Activated effector memory CD4-positive, alpha-beta T cell treated with anti-CD3 and anti-CD28 coated beads, Interleukin-2, amount 50 U/mL, for 16 hours (primary cell): ENCODE measurements at regions not wholly inside any gene's neighbourhood (a gene's known extent, or its start where the extent isn't known, plus 50 kb on each side); places are given as distances from the start of the nearest gene placed in this dataset.
"Not testable (repeated sequence)": the region's sequence is repeated elsewhere in the genome, so short reads cannot be mapped to it uniquely, and the experiment has no call there.

ENCODE experiments used
- DNase-seq: peaks from one replicate; pipeline ENCODE4 v3.0.0-alpha.2; 2020

- no peak for DNase-seq
These were observed 191.7 kb downstream of the CARTPT start for GRCh38 chr5:71910741-71911140.

GRCh38 chr5:71912021-71912420 is 192.9 kb downstream of the CARTPT start:
- no peak for DNase-seq

GRCh38 chr5:71914281-71914680 is 193.0 kb upstream of the MAP1B start:
- no peak for DNase-seq

- DNase-seq: no peak
These were observed 184.6 kb upstream of the MAP1B start for GRCh38 chr5:71922584-71923106.

- DNase-seq: no peak
These were observed 183.5 kb upstream of the MAP1B start for GRCh38 chr5:71923755-71924154.

- no peak for DNase-seq
These were observed 182.9 kb upstream of the MAP1B start for GRCh38 chr5:71924325-71924724.

- no peak for DNase-seq
These were observed 182.3 kb upstream of the MAP1B start for GRCh38 chr5:71924980-71925379.

- DNase-seq: no peak
These were observed 181.6 kb upstream of the MAP1B start for GRCh38 chr5:71925608-71926091.

- DNase-seq: no peak
These were observed 178.3 kb upstream of the MAP1B start for GRCh38 chr5:71929003-71929402.

GRCh38 chr5:71930554-71930953 is 176.7 kb upstream of the MAP1B start:
- DNase-seq: not testable (repeated sequence)

- no peak for DNase-seq
These were observed 175.1 kb upstream of the MAP1B start for GRCh38 chr5:71932131-71932654.

- DNase-seq: no peak
These were observed 174.5 kb upstream of the MAP1B start for GRCh38 chr5:71932655-71933338.

- DNase-seq: no peak
These were observed 173.0 kb upstream of the MAP1B start for GRCh38 chr5:71934322-71934721.

GRCh38 chr5:71937921-71938698 is 169.2 kb upstream of the MAP1B start:
- no peak for DNase-seq

GRCh38 chr5:71938895-71939294 is 168.4 kb upstream of the MAP1B start:
- DNase-seq: no peak

- no peak for DNase-seq
These were observed 167.6 kb upstream of the MAP1B start for GRCh38 chr5:71939452-71940230.

- DNase-seq: no peak
These were observed 163.4 kb upstream of the MAP1B start for GRCh38 chr5:71943874-71944273.

GRCh38 chr5:71945436-71945835 is 161.8 kb upstream of the MAP1B start:
- no peak for DNase-seq

GRCh38 chr5:71946343-71947030 is 160.8 kb upstream of the MAP1B start:
- DNase-seq: no peak

- no peak for DNase-seq
These were observed 159.1 kb upstream of the MAP1B start for GRCh38 chr5:71948206-71948605.

- no peak for DNase-seq
These were observed 157.5 kb upstream of the MAP1B start for GRCh38 chr5:71949772-71950171.

GRCh38 chr5:71953866-71954265 is 153.4 kb upstream of the MAP1B start:
- DNase-seq: no peak
